H1 (cell line): ENCODE measurements at regions not wholly inside any gene's neighbourhood (a gene's known extent, or its start where the extent isn't known, plus 50 kb on each side); places are given as distances from the start of the nearest gene placed in this dataset.

Source experiments
- CHD1 ChIP-seq: IDR thresholded peaks from 2 replicates; pipeline ENCODE4 v1.6.1; 2012; ENCODE audit warnings: low read depth, low read length, improper control_type of control experiment
- GABPA ChIP-seq: IDR thresholded peaks from 2 replicates; pipeline ENCODE4 v1.6.1; 2011; ENCODE audit warnings: mild to moderate bottlenecking, low read length, moderate library complexity, borderline replicate concordance; ENCODE audit not compliant: insufficient read depth
- PHF8 ChIP-seq: fragments of 200-600 bp; sonication (generic); conservative IDR thresholded peaks from 2 replicates; pipeline ENCODE4 v1.7.1; 2012; ENCODE audit warnings: low read depth, mild to moderate bottlenecking, inconsistent platforms, low read length, moderate library complexity
- POLR2A ChIP-seq, 2 experiments: IDR thresholded peaks; 1 replicate in 1 of 2; 2 replicates in 1 of 2; pipeline ENCODE4 v1.6.1; 2011; ENCODE audit warnings: low read depth in 2 of 2, low read length in 2 of 2, mild to moderate bottlenecking in 2 of 2; ENCODE audit errors: control extremely low read depth in 1 of 2
- RBBP5 ChIP-seq: IDR thresholded peaks from 2 replicates; pipeline ENCODE4 v1.7.1; 2012; ENCODE audit warnings: low read depth, mild to moderate bottlenecking, inconsistent platforms, low read length, moderate library complexity, borderline replicate concordance
- YY1 ChIP-seq: IDR thresholded peaks from 2 replicates; pipeline ENCODE4 v1.6.1; 2011; ENCODE audit warnings: low read depth, mild to moderate bottlenecking, low read length
- ZNF274 ChIP-seq: IDR thresholded peaks from 2 replicates; pipeline ENCODE4 v1.7.0; 2012; ENCODE audit warnings: low read length, borderline replicate concordance; ENCODE audit errors: extremely low read depth
- TF ChIP-seq, protein P1 (sequence below), 3 experiments: IDR thresholded peaks; 1 replicate in 2 of 3; 2 replicates in 1 of 3; pipeline versions ENCODE4 v1.5.1 to v1.6.1; 2011; ENCODE audit warnings: low read length in 3 of 3, mild to moderate bottlenecking in 3 of 3, inconsistent platforms in 2 of 3, low read depth in 1 of 3, moderate library complexity in 1 of 3; ENCODE audit not compliant: insufficient read depth in 1 of 3; ENCODE audit errors: control extremely low read depth in 1 of 3

DNA sequence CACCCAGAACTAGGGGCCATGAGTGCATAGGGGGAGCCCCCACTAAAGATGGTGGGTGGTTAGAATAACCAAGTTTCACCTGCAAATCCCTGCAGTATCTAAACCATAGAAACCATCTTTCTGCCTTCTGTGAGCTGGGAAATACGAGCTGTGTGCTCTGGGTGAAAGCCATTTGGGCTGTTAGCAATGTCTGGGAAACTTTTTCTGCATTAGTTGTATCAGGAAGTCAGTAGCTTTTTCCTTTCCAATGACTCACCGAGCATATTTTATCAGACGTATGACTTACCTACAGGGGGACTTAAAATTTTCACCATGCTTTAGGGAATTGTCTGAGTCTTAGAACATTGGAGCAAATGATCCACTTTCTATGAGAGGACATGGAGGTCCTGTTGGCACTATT is 584.0 kb downstream of the QKI start:
- TF ChIP-seq, protein P1, sequence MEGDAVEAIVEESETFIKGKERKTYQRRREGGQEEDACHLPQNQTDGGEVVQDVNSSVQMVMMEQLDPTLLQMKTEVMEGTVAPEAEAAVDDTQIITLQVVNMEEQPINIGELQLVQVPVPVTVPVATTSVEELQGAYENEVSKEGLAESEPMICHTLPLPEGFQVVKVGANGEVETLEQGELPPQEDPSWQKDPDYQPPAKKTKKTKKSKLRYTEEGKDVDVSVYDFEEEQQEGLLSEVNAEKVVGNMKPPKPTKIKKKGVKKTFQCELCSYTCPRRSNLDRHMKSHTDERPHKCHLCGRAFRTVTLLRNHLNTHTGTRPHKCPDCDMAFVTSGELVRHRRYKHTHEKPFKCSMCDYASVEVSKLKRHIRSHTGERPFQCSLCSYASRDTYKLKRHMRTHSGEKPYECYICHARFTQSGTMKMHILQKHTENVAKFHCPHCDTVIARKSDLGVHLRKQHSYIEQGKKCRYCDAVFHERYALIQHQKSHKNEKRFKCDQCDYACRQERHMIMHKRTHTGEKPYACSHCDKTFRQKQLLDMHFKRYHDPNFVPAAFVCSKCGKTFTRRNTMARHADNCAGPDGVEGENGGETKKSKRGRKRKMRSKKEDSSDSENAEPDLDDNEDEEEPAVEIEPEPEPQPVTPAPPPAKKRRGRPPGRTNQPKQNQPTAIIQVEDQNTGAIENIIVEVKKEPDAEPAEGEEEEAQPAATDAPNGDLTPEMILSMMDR (IDR thresholded peaks at IDR 0.05; ENCODE audit: control extremely low read depth in 1 of 3, insufficient read depth in 1 of 3, low read depth in 1 of 3, low read length in 3 of 3) = no peak
- TF ChIP-seq GABPA (no peak), RBBP5 (no peak), ZNF274 (no peak), POLR2A (IDR thresholded peaks at IDR 0.05; ENCODE audit: control extremely low read depth in 1 of 2, low read depth in 2 of 2, low read length in 2 of 2) (no peak), CHD1 (no peak), PHF8 (no peak), YY1 (no peak)
